GM21526 (cell line): ENCODE measurements at regions not wholly inside any gene's neighbourhood (a gene's known extent, or its start where the extent isn't known, plus 50 kb on each side); places are given as distances from the start of the nearest gene placed in this dataset.
A peak's percentile ranks its signal among the peaks of the same experiment; 100 is the strongest.
"Not testable (repeated sequence)": the region's sequence is repeated elsewhere in the genome, so short reads cannot be mapped to it uniquely, and the experiment has no call there.

ENCODE experiments used
- ATAC-seq: cut with Tn5 transposase; IDR thresholded peaks from one replicate; pipeline ENCODE4 v1.9.1; 2021; ENCODE audit warnings: moderate library complexity; ENCODE audit not compliant: unreplicated experiment, low FRiP score

DNA sequence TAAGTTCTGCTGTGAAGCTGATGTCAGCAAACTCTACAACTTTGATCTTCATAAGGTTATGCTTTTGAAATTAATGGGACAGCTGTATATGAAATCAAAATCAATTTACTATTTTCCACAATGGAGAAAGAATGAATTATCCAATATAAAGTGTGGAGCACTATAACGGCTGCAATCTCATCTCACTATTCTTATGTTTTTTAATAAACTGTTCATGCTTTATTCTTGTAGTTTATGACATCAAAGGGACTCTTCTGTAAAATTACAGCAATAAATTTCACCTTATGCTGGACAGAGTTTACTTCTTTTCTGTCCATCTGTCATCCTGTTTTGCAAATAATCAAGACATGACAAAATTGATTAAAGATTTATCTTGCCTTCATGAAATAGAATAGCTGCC lies 192.5 kb downstream of the TECRL start:
- no peak for ATAC-seq

DNA sequence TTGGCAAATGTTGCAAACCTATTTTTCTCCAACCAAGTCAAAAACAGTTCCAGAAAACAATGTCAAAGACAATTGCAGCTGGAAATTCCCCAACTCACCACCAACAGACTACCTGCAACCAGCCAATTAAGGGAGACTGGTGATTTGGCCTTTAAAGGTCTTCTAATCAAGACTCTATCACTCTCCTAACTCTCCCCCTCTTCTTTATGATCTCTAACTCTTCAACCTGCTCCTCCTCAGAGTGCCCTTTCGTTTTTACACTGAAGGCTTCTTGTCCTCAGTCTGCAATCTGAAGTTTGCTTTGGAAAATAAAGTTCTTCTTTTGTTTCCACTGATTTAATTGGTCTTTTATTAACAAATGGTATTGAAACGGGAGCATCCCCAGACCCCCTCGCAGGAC lies 203.9 kb downstream of the TECRL start:
- no peak for ATAC-seq

DNA sequence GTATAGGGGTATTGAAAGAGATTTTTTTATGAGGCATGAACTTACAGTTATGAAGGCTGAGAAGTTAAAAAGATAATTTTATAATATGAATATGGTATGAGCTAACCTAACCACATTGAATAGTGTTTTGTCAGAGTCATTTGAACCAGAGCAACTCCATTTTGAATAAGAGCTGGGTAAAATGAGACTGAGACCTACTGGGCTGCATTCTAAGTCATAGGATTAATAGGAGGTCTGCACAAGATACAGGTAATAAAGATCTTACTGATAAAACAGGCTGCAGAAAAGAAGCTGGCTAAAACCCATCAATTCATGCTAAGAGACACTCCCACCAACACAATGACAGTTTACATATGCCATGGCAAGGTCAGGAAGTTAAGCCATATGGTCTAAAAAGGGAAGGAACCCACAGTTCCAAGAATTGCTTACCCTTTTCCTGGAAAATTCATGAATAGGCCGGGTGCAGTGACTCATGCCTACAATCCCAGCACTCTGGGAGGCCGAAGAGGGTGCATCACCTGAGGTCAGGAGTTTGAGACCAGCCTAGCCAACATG lies 209.2 kb downstream of the TECRL start:
- ATAC-seq = no peak

DNA sequence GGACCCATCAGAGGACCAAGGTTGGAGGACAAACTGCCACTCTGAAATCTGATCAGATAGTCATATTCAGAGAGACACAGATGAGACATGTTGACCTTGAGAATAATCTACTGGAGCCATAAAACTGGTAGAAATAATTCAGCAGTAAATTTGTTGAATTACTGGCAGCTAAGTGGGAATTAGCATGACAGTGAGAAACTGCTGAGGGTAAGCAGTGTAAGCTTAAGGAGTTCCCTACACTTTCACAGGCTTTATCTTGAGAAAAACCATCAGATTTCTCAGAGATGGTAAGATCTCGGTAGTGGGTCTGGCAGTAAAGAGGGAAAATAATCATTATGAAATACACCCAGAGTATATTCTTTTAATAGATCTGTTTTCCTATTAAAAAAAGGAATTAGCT lies 213.7 kb downstream of the TECRL start:
- no peak for ATAC-seq

DNA sequence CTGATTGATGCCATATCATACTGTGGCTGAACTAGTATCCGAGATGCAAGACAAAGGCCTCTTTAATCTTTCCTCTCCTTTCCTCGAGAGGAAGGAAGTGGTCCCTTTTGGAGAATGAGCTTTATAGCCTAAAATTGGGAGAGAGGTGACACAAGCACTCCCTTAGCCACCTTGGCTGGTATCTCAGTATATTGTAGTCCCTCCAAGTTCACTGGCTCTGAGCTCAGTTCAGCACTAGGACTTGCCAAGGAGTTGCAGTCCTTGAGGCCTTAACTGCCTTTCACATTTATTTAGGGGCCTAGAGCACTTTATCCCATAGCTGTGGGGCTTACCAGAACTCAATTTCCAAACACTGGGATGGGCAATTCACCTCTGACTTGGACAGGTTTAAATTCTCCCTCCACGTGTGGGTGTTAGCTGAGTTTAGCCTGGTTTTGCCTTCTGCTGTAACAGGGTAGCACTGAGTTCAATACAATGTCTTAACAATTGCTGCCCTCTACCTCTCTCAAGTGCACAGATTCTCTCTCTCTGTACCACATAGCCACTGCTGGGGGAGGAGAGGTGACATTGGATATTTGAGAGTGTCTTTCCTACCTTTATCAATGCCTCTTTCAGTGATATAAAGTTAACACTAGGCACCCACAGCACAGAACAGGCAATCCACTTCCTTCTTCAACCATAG lies 216.4 kb downstream of the TECRL start:
- no peak for ATAC-seq

DNA sequence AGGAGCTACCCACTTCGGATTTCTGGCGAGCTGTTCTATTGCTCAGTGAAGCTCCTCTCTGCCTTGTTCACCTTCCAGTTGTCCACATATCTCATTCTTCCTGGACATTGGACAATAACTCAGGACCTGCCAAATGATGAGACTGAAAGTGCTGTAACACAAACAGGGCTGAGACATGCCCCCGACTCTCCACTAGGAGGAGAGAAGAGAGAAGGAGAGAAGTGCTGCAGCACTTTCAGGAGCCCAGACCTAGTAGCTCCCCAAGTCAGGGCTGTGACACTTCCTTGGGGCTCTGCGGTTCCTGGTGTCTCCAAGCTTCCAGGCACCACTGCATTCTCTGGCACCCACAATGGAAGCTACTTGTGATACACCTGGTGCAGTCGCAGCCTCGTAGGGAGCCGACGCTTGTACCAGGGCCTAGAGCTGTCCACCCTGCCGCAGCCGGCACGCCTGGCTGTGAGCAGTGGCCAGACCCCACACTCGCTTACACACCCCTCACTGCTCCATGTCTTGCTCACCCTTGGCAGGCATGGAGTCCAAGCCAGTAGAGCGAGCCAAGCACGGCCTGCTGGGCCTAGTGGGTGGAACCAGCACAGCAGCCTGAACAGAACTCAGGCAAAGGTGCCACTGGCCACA lies 234.9 kb downstream of the TECRL start:
- ATAC-seq = no peak

DNA sequence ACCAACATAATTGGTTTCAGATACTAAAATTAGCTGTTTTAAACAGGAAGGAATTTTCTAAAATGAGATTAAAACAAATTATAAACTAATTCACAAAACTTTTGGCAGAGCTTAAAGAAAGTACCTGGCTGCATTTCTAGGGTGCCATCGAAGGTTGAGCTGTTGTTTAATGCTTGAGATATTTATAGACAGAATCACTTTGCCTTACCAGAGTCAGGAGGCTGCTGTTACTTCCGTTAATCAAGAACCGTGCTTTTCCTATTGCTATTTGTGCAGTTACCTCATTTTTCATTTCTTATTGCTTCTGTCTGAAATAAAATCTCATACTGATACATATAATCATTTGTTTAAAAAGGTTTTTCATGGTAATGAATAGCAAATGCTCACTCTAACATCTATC lies 242.9 kb downstream of the TECRL start:
- no peak for ATAC-seq

DNA sequence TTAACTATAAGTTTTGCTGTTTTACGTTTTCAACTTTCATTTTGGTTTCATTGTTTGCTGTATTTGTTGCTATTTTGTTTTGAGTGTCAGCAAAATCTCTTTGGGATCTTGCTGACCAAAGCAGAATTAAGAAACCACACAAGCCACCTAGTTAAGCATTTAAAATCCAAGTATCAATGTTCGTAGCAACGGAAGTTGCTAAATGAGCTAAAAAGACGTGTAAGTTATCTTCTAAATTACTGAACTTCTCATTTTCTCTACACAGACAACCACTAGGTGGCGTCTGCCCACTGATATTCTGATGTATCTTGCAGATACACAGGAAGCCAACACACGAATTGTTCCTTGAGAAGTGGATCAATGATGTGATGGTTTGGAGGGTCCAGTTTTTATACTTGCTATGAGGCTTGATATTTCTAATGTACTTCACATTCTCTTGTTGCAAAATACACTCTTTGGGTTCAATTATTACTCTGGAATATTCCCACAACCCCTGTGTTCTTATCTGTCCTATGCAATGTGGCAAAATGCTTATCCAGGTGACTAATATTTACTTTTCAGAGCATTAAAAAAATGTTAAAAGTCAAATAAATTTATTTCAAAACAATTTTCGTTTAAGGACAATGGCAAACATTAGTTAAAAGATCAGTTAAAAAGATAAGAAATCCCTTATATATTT lies 250.5 kb downstream of the TECRL start:
- ATAC-seq = peak; percentile 96

DNA sequence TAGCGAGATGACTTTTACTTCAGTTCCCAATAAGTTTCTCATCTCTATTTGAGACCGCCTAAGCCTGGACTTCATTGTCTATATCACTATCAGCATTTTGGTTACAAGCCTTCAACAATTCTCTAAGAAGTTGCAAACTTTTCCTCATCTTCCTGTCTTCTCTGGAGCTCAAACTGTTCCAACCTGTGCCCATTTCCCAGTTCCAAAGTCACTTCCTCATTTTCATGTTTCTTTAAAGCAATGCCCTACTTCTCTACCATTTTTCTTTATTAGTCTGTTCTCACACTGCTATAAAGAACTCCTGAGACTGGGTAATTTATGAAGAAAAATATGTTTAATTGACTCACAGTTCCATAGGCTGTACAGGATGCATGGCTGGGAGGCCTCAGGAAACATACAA lies 251.9 kb downstream of the TECRL start:
- ATAC-seq = no peak

DNA sequence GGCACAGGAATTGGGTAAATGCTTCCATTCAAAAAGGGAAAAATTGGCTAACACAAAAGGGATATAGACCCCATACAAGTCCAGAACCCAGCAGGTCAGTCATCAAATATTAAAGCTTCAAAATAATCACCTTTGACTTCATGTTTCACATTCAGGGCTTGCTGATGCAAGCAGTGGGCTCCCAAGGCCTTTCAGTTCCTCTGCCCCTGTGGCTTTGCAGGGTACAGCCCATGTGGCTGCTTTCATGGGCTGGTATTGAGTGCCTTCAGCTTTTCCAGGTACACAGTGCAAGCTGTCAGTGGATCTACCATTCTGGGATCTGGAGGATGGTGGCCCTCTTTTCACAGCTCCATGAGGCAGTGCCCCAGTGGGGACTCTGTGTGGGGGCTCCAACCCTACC lies 253.0 kb downstream of the TECRL start:
- no peak for ATAC-seq

DNA sequence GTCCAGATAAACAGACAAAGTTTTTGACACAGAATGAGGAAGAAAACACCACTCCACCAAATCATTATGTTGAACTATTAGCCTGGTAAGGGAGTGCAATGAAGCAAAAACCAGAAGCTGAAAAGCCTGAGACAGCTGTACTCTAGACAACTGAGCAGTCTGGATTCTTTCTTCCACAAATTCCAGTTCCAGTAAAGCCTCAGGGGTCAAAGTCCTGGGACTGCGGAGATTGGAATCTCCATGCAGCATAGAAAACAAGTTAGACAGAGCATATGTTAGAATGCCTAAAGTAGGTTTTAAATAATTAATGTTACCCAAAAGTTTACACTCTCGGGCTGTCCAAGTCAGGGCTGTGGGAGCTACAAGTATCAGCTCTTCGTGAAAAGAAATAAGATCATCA lies 263.2 kb downstream of the TECRL start:
- ATAC-seq = no peak

DNA sequence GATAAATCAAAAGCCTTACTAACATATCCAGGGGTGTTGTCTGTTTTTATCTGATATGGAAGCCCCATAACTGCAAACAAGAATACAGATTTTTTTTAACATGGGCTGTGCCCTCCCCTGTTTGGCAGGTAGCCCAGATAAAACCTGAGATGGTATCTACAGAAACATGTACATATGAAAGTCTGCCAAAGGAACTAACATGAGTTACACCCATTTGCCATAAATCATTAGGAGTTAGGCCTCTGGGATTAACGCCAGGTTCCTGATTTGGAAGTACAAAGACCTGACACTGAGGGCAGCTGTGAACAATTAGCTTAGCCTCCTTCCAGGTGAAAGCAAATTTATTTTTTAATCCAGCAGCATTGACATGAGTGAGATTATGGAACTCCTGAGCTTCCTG lies 264.3 kb downstream of the TECRL start:
- ATAC-seq = no peak

DNA sequence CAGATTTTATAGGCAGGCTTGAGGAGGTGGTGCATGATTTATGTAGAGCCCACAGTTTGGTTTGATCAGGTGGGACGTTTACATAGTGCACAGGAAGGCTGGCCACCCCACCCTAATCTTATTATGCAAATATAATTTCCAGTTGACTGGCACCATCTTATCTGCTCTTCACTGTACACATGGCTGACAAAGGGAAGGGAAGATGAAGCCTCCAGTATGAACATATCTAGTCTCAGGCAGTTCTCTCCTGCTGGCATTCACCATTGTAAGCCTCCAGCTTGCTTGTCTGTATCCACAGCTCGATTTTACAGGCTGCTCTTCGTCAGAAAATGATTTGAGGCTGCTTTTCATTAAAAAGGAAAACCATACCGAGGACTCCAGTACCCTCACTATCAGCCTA lies 278.3 kb downstream of the TECRL start:
- no peak for ATAC-seq

DNA sequence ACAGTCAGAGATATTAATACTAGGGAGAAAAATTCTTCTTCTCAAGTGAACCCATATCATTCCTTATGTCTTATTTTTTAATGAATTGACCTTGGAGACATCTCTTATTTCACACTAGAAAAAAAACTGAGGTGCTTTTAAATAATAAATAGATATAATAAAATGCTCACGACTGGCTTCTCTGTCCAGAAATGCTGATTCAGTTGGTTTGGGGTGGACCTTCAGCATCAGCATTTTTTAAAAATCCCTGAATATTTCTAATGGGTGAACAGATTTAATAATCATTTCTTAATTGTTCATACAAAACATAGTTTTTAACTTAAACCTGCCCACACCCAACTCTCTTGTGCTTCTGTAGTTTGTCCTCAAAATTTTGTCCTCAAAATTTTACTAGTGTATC lies 283.9 kb downstream of the TECRL start:
- ATAC-seq = no peak

DNA sequence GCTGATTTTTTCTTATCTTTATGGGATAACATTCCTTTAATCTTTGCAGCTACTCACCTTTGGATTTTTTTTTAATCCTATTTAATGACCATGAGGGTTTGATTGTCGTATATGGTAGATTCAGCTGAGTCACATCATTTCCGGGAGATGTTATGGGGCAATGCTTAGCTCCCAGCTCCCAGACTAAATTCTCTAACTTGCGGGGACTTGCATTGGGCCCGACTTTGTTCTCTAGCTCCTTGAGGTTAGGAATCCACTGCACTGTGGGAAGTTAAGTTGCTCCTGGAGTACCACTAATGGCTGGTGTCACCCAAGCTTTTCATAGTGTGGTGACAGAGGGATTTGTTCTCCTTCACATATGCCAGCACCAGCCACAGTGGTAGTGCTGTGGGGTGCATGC lies 287.4 kb downstream of the TECRL start:
- no peak for ATAC-seq

DNA sequence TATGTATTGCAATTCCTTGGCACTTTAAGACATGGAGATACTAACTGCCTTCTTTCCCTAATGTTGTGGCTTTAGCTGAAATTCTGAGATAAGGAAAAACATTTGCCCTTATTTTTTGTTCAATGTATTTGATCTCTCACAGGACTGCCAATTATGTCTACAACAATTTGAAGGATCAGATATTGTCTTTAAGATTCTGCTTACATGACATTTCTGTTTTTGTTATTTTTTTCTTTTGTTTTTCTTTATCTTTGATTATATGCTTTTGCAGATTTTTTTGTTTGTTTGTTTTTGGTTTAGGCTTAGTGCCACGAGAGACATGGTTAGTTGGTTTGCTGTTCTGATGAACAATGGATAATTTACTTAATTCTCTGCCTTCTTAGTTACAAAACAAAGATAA lies 303.3 kb downstream of the TECRL start:
- ATAC-seq = no peak

DNA sequence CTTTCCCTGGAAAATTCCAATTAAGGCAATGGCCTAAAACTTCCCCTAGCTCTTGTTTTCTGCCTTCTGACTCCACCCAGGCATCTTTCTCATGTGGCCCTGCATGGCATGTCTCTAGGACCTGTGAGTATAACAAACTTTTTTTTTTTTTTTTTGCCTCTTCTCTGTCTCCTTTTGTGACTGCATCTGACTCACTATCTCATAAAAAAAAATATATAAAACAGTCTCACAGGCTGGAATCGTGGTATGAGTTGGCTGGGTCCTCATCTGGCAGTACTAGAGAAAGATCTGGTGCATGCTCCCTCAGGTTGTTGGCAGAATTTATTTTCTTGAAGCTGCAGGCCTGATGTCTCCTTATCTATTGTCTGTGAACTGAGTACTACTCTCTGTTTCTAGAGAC lies 313.9 kb downstream of the TECRL start:
- ATAC-seq = no peak

DNA sequence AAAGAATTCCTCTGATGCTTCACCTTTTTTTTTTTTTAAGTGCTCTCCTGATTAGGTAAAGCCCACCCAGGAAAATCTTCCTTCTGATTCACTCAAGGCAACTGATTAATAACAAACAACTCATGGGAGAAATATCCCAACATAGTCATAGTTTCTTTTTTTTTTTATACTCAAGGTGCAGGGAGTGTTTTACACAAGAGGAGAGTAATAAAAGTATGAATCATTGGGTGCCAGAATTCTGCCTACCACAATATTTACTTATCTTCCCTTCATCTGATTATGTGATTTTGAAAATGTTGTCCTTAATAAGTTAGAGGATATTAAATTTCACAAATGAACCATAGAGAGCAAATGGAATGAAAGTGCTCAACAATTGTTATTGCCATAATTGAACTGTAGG lies 329.9 kb downstream of the TECRL start:
- ATAC-seq = no peak

DNA sequence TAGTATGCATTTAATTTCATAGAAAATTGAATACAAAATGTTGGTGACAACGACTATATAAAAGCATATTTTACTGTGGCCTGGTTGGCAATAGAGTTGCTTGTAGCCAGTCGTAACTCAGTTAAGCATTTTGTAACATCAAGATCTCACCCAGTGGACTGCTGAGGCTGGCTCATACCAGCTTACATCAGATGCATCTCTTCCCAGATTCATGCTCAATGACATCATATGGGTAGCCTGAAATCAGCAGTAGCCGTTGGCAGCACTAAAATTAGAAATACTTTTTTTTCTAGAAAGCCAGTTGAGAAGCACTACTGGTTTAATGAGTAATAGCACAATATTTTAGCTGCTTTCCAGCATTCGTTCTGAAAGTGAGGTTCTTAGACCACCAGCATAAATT lies 341.2 kb downstream of the TECRL start:
- ATAC-seq = no peak

DNA sequence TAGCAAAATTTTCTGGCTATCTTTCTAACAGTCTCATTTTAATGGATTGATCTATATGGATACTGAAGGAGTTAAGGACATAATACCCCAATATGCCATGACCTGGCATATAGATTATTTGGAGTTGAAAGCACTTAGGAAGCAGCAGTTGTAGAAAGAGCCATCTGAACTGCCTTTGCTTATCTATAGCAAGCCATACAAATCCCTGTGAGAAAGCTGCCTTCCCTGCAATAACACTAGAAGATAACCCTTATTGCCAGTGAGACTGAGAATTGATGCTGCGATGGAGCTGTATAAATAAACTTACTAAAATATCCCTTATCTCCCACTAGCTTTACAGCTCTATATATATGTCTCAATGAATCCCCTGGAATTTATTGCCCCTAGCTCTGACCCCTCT lies 346.3 kb downstream of the TECRL start:
- ATAC-seq = no peak

DNA sequence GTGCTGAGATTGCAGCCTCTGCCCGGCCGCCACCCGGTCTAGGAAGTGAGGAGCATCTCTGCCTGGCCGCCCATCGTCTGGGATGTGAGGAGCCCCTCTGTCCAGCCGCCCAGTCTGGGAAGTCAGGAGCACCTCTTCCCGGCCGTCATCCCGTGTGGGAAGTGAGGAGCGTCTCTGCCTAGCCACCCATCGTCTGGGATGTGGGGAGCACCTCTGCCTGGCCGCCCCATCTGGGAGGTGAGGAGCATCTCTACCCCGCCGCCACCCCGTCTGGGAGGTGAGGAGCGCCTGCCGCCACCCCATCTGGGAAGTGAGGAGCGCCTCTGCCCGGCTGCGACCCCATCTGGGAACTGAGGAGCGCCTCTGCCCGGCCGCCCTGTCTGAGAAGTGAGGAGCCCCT lies 372.2 kb downstream of the TECRL start:
- not testable (repeated sequence) for ATAC-seq

DNA sequence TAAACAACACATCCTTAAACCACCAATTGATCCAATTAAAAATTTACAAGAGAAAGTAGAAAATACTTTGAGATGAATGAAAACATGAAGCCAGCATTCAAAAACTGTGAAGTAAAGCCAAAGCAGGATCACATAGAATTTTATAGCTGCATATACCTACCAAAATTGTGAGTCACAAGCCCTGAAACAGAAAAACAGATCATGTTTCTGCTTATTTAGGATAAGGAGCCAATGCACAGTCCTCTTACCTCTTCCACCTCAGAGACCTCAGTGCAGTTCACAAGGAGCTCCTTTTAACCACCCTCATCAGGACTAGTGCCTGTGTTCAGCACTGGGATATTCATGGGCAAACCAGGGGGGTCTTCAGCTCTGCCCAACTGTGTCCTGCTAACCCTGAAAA lies 386.7 kb downstream of the TECRL start:
- ATAC-seq = no peak
